ENCODE measurements at regions not wholly inside any gene's neighbourhood (a gene's known extent, or its start where the extent isn't known, plus 50 kb on each side); places are given as distances from the start of the nearest gene placed in this dataset.
"Not testable (repeated sequence)": the region's sequence is repeated elsewhere in the genome, so short reads cannot be mapped to it uniquely, and the experiment has no call there.

DNA sequence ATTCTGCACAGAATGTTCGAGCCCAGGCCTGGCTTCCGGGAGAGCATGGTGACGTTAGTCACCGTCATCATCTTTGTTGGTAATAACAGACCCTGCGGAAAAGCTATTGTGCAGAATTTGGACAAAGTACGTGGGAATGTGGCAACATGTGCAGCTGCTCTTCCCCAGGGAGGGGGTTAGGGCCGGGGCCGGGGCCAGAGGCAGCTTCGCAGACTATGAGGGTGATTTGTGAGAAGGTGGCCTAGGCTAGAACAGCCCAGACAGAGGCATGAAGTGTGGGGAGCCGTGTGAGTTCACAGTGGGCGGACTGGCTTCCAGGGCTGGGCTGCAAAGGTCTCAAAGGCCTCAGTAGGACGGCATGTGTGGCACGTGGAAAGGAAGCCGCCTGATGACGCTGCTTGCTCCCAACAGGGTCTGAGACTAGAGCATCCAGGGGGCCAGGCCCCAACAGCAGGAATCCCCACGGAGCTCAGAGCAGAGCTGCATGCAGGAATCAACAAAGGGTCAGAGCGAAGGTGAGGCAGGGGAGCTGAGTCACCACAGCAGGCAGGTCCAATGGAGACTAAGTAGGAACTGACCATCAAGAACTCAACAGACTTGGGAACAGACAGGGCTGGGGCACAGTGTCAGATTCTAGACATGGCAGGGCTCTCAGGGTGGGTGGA is 109.2 kb downstream of the NPIPB11 start:
- not testable (repeated sequence) for TF ChIP-seq POLR2A, CTCF (IDR thresholded peaks at IDR 0.05)

Data from thyroid gland (tissue), 4 donors.